ENCODE measurements at regions not wholly inside any gene's neighbourhood (a gene's known extent, or its start where the extent isn't known, plus 50 kb on each side); places are given as distances from the start of the nearest gene placed in this dataset.

GRCh38 chr2:64711252-64711800, 57.6 kb upstream of the SERTAD2 start (continued):
- TF ChIP-seq ZFP91 (CRISPR knock-in tag; IDR thresholded peaks at IDR 0.05; ENCODE audit: borderline replicate concordance) (no peak), CSRNP1 (CRISPR knock-in tag; IDR thresholded peaks at IDR 0.05) (no peak), ZNF253 (CRISPR knock-in tag; IDR thresholded peaks at IDR 0.05; ENCODE audit: borderline replicate concordance) (no peak), ZNF20 (CRISPR knock-in tag; IDR thresholded peaks at IDR 0.05) (no peak), ZNF232 (CRISPR knock-in tag; IDR thresholded peaks at IDR 0.05; ENCODE audit: borderline replicate concordance) (no peak), ZNF224 (CRISPR knock-in tag; IDR thresholded peaks at IDR 0.05) (no peak), SALL1 (CRISPR knock-in tag; IDR thresholded peaks at IDR 0.05) (no peak), CCAR2 (optimal IDR thresholded peaks at IDR 0.05; ENCODE audit: low read depth, low read length) (no peak), BRD4 (CRISPR knock-in tag; IDR thresholded peaks at IDR 0.05) (no peak), ISX (CRISPR knock-in tag; conservative IDR thresholded peaks at IDR 0.05) (no peak), USF2 (IDR thresholded peaks at IDR 0.05; ENCODE audit: low read depth, low read length) (no peak), USF2 (CRISPR knock-in tag; IDR thresholded peaks at IDR 0.05; ENCODE audit: borderline replicate concordance) (no peak)

Measured in HepG2 (cell line).